ENCODE measurements at regions not wholly inside any gene's neighbourhood (a gene's known extent, or its start where the extent isn't known, plus 50 kb on each side); places are given as distances from the start of the nearest gene placed in this dataset.

GRCh38 chrX:118257781-118258180 lies 88.1 kb upstream of the WDR44 start:
- no peak for DNase-seq
- ChIA-PET CTCF (no interaction called here), POLR2A (no interaction called here)
- Mint-ChIP-seq H3K4me1 (ENCODE audit: low read depth) (no peaks in the 10 kb centered on the region), H3K27ac (no peak overlapping the region), H3K36me3 (ENCODE audit: low read depth) (no peaks in the 10 kb centered on the region), H3K4me3 (no peak overlapping the region), H3K9me3 (no peaks in the 10 kb centered on the region), H3K27me3 (peaks cover 4% of the 10 kb centered on the region)
- no peak for TF ChIP-seq CTCF (IDR thresholded peaks at IDR 0.05)
- intact Hi-C loops (cut with micrococcal nuclease) = no loop called here
- ATAC-seq = no peak

GRCh38 chrX:118259213-118259612 lies 86.7 kb upstream of the WDR44 start:
- no peak overlapping the region for H3K27ac Mint-ChIP-seq
- H3K4me1 Mint-ChIP-seq (ENCODE audit: low read depth) = no peaks in the 10 kb centered on the region
- H3K36me3 Mint-ChIP-seq (ENCODE audit: low read depth) = no peaks in the 10 kb centered on the region
- TF ChIP-seq CTCF (IDR thresholded peaks at IDR 0.05) = no peak
- no peak overlapping the region for H3K4me3 Mint-ChIP-seq
- no peaks in the 10 kb centered on the region for H3K9me3 Mint-ChIP-seq
- peaks cover 4% of the 10 kb centered on the region for H3K27me3 Mint-ChIP-seq
- DNase-seq (no peak), ATAC-seq (no peak)
- CTCF ChIA-PET = interaction anchor here (1.2 kb wide), 1 partner anchor 8 kb away, joined by 3 read pairs; no protein-coding TSS in a partner anchor
- intact Hi-C loops (cut with micrococcal nuclease) = no loop called here
- POLR2A ChIA-PET = no interaction called here

GRCh38 chrX:118261151-118261550 lies 84.8 kb upstream of the WDR44 start:
- no peak for DNase-seq
- Mint-ChIP-seq H3K9me3 (no peaks in the 10 kb centered on the region), H3K27me3 (peaks cover 4% of the 10 kb centered on the region), H3K27ac (no peak overlapping the region), H3K4me1 (ENCODE audit: low read depth) (no peaks in the 10 kb centered on the region), H3K4me3 (no peak overlapping the region), H3K36me3 (ENCODE audit: low read depth) (no peaks in the 10 kb centered on the region)
- TF ChIP-seq CTCF (IDR thresholded peaks at IDR 0.05) = no peak
- ATAC-seq = no peak
- intact Hi-C loops (cut with micrococcal nuclease) = no loop called here
- ChIA-PET CTCF (no interaction called here), POLR2A (no interaction called here)

DNA sequence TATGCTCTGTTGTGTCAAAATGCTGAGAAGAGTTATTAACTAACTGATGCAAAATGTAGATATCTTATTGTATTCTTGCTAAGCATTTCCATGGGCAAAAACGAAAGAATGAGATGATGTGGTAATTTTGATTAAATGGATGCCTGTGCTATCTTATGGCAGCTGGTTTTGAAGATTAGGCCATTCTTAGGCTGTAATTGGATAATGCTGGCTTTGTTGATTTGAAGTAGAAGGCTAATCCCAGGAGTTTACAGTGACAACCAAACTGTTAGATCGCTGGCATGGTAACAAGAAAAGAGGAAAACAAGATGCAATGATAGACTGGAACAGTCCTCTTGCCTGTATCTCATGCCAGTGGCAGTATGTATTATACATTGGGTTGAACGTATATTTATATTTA lies 74.1 kb upstream of the WDR44 start:
- intact Hi-C loops (cut with micrococcal nuclease) = no loop called here

DNA sequence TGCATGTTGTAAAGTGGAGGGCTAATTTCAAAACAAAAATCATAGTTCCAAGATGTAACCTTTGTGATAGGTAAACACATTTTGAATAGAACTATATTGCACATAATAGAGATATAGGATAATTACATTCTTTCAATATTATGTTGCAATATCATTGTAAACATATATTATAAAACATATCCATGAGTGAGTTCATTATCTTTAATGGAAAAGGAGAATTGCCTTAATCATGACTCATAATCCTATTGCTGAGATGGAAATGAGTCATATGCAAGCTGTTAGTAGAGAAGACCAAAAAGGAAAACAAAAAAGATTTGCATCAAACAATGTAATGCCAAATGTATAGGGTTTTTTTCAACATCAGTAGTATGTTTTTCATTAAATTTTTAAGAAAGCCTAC lies 73.7 kb upstream of the WDR44 start:
- Mint-ChIP-seq H3K4me3 (no peak overlapping the region), H3K27ac (no peak overlapping the region), H3K36me3 (ENCODE audit: low read depth) (no peaks in the 10 kb centered on the region), H3K27me3 (no peaks in the 10 kb centered on the region), H3K9me3 (no peaks in the 10 kb centered on the region), H3K4me1 (ENCODE audit: low read depth) (no peaks in the 10 kb centered on the region)
- POLR2A ChIA-PET = no interaction called here
- no peak for DNase-seq
- no peak for ATAC-seq
- TF ChIP-seq CTCF (IDR thresholded peaks at IDR 0.05) = no peak
- intact Hi-C loops (cut with micrococcal nuclease) = no loop called here
- CTCF ChIA-PET = no interaction called here

More for the DNA sequence above, 74.1 kb upstream of the WDR44 start:
- DNase-seq = no peak
- Mint-ChIP-seq H3K36me3 (ENCODE audit: low read depth) (no peaks in the 10 kb centered on the region), H3K4me1 (ENCODE audit: low read depth) (no peaks in the 10 kb centered on the region), H3K27ac (no peak overlapping the region), H3K4me3 (no peak overlapping the region), H3K9me3 (no peaks in the 10 kb centered on the region), H3K27me3 (peaks cover 2% of the 10 kb centered on the region)
- ChIA-PET CTCF (no interaction called here), POLR2A (no interaction called here)
- TF ChIP-seq CTCF (IDR thresholded peaks at IDR 0.05) = no peak
- ATAC-seq = no peak
